Type B pancreatic cell (in vitro differentiated cells): ENCODE measurements at regions not wholly inside any gene's neighbourhood (a gene's known extent, or its start where the extent isn't known, plus 50 kb on each side); places are given as distances from the start of the nearest gene placed in this dataset.

Experiments used
- DNase-seq: peaks from one replicate; pipeline ENCODE4 v3.0.0; 2021; ENCODE audit warnings: mixed read lengths; ENCODE audit not compliant: unreplicated experiment; ENCODE audit errors: extremely low spot score
- H3K27ac Mint-ChIP-seq: 2 replicates; pipeline ENCODE4 v1.8.0; 2021; ENCODE audit warnings: mild to moderate bottlenecking, mixed read lengths
- H3K27me3 Mint-ChIP-seq: 2 replicates; pipeline ENCODE4 v1.8.0; 2021; ENCODE audit warnings: mixed read lengths
- H3K36me3 Mint-ChIP-seq: 2 replicates; pipeline ENCODE4 v1.8.0; 2021; ENCODE audit warnings: mixed read lengths
- H3K4me1 Mint-ChIP-seq: one replicate; pipeline ENCODE4 v1.8.0; 2021; ENCODE audit warnings: mixed read lengths; ENCODE audit not compliant: unreplicated experiment
- H3K4me3 Mint-ChIP-seq: 2 replicates; pipeline ENCODE4 v1.8.0; 2021; ENCODE audit warnings: mild to moderate bottlenecking, mixed read lengths
- H3K9me3 Mint-ChIP-seq: 2 replicates; pipeline ENCODE4 v1.8.0; 2021; ENCODE audit warnings: mixed read lengths
- CTCF ChIP-seq: fragments of 200-600 bp; sonication (generic); conservative IDR thresholded peaks from 2 replicates; pipeline ENCODE4 v1.5.0; 2021; ENCODE audit warnings: antibody characterized with exemption, mild to moderate bottlenecking

- TF ChIP-seq CTCF: no peak
- H3K36me3 Mint-ChIP-seq: no peaks in the 10 kb centered on the region
- H3K27ac Mint-ChIP-seq: no peak overlapping the region
- no peak overlapping the region for H3K4me3 Mint-ChIP-seq
- no peaks in the 10 kb centered on the region for H3K9me3 Mint-ChIP-seq
- H3K27me3 Mint-ChIP-seq: peaks cover 9% of the 10 kb centered on the region
- H3K4me1 Mint-ChIP-seq: no peaks in the 10 kb centered on the region
- no peak for DNase-seq
Observed at GRCh38 chr4:83809581-83809980, 273.7 kb downstream of the GPAT3 start.

DNA sequence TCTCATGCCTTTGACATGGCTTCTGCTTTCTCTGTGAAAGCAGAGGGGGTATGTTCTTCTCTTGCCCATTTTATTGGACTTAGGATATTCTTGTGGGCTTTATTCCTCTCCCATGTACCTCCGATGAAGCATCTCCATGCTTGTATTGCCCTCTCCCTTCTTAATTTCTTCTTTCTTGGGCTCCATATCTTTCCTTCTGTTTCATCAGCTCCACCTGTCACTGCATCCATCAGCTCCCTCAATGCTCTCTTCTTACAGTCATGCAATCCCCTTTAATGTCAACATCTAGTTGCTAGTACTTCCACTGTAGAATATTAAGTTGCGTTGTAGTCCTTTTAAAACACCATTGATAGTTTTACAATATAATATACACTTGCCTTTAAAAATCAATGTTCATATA is 257.6 kb downstream of the GPAT3 start:
- no peak overlapping the region for H3K4me3 Mint-ChIP-seq
- TF ChIP-seq CTCF: no peak
- no peak overlapping the region for H3K27ac Mint-ChIP-seq
- DNase-seq: no peak
- no peaks in the 10 kb centered on the region for H3K4me1 Mint-ChIP-seq
- H3K9me3 Mint-ChIP-seq: no peaks in the 10 kb centered on the region
- peaks cover 14% of the 10 kb centered on the region for H3K27me3 Mint-ChIP-seq
- no peaks in the 10 kb centered on the region for H3K36me3 Mint-ChIP-seq

- Mint-ChIP-seq H3K9me3 (no peaks in the 10 kb centered on the region), H3K36me3 (no peaks in the 10 kb centered on the region), H3K27me3 (peaks cover 14% of the 10 kb centered on the region), H3K4me1 (no peaks in the 10 kb centered on the region), H3K4me3 (no peak overlapping the region), H3K27ac (no peak overlapping the region)
- no peak for TF ChIP-seq CTCF
- DNase-seq: no peak
Observed at GRCh38 chr4:83785891-83786290, 250.0 kb downstream of the GPAT3 start.

GRCh38 chr4:83783215-83783614 is 247.3 kb downstream of the GPAT3 start:
- H3K27me3 Mint-ChIP-seq: peaks cover 17% of the 10 kb centered on the region
- no peak overlapping the region for H3K4me3 Mint-ChIP-seq
- H3K4me1 Mint-ChIP-seq: no peaks in the 10 kb centered on the region
- no peak for DNase-seq
- TF ChIP-seq CTCF: no peak
- no peak overlapping the region for H3K27ac Mint-ChIP-seq
- no peaks in the 10 kb centered on the region for H3K36me3 Mint-ChIP-seq
- no peaks in the 10 kb centered on the region for H3K9me3 Mint-ChIP-seq

DNA sequence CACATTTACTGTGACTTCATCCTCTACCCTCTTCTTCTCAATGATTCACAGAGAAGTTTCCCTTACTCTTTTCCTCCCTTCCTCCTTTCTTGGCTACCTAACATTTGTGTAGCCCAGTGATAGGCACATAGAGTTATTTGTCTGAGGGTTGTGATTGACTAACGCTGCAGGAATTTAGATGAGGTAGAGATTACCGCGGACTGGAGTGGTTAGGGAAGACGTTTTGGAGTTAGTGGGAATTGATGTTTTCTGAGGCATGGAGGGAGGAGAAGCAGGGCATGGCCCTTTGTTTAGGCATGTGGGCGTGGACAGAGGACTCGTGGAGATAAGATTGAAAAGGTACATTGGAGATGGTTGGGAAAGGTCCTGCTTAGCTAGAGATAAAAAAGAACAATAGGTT is 246.7 kb downstream of the GPAT3 start:
- no peak overlapping the region for H3K27ac Mint-ChIP-seq
- H3K4me1 Mint-ChIP-seq: no peaks in the 10 kb centered on the region
- peaks cover 13% of the 10 kb centered on the region for H3K27me3 Mint-ChIP-seq
- H3K4me3 Mint-ChIP-seq: no peak overlapping the region
- TF ChIP-seq CTCF: no peak
- no peak for DNase-seq
- H3K36me3 Mint-ChIP-seq: no peaks in the 10 kb centered on the region
- no peaks in the 10 kb centered on the region for H3K9me3 Mint-ChIP-seq

- no peaks in the 10 kb centered on the region for H3K36me3 Mint-ChIP-seq
- DNase-seq: no peak
- no peaks in the 10 kb centered on the region for H3K9me3 Mint-ChIP-seq
- H3K4me3 Mint-ChIP-seq: no peak overlapping the region
- peaks cover 8% of the 10 kb centered on the region for H3K27me3 Mint-ChIP-seq
- no peak overlapping the region for H3K27ac Mint-ChIP-seq
- no peak for TF ChIP-seq CTCF
- no peaks in the 10 kb centered on the region for H3K4me1 Mint-ChIP-seq
Observed at GRCh38 chr4:83781434-83781833, 245.5 kb downstream of the GPAT3 start.
